SHP77 (cell line): ENCODE measurements at regions not wholly inside any gene's neighbourhood (a gene's known extent, or its start where the extent isn't known, plus 50 kb on each side); places are given as distances from the start of the nearest gene placed in this dataset.

Experiments used
- DNase-seq, 2 experiments: peaks; one replicate each; lab custom pipeline; 2025; lab: John Stamatoyannopoulos, UW

- no peak for DNase-seq
Measured at GRCh38 chr1:216997069-216997468, 273.8 kb upstream of the ESRRG start.

GRCh38 chr1:216984536-216984935, 261.3 kb upstream of the ESRRG start:
- no peak for DNase-seq

GRCh38 chr1:216983823-216984222, 260.6 kb upstream of the ESRRG start:
- DNase-seq, result no peak

- DNase-seq, result no peak
Measured at GRCh38 chr1:216961516-216961915, 238.3 kb upstream of the ESRRG start.

GRCh38 chr1:216960716-216961115, 237.5 kb upstream of the ESRRG start:
- DNase-seq, result no peak

- DNase-seq, result no peak
Measured at GRCh38 chr1:216958569-216958968, 235.3 kb upstream of the ESRRG start.

GRCh38 chr1:216953495-216953894, 230.3 kb upstream of the ESRRG start:
- no peak for DNase-seq

- no peak for DNase-seq
Measured at GRCh38 chr1:216952864-216953263, 229.6 kb upstream of the ESRRG start.

GRCh38 chr1:216945538-216946080, 222.4 kb upstream of the ESRRG start:
- DNase-seq, result no peak

- DNase-seq, result no peak
Measured at GRCh38 chr1:216944864-216945510, 221.8 kb upstream of the ESRRG start.

GRCh38 chr1:216937491-216937890, 214.3 kb upstream of the ESRRG start:
- no peak for DNase-seq

GRCh38 chr1:216936779-216937178, 213.6 kb upstream of the ESRRG start:
- no peak for DNase-seq

- no peak for DNase-seq
Measured at GRCh38 chr1:216935901-216936300, 212.7 kb upstream of the ESRRG start.

GRCh38 chr1:216932424-216932823, 209.2 kb upstream of the ESRRG start:
- no peak for DNase-seq

- DNase-seq, result no peak
Measured at GRCh38 chr1:216929870-216930582, 206.8 kb upstream of the ESRRG start.

GRCh38 chr1:216927633-216928032, 204.4 kb upstream of the ESRRG start:
- DNase-seq, result no peak

- DNase-seq, result no peak
Measured at GRCh38 chr1:216926720-216927510, 203.7 kb upstream of the ESRRG start.

- DNase-seq, result no peak
Measured at GRCh38 chr1:216925962-216926625, 202.9 kb upstream of the ESRRG start.

GRCh38 chr1:216924732-216925131, 201.5 kb upstream of the ESRRG start:
- no peak for DNase-seq

GRCh38 chr1:216923601-216924000, 200.4 kb upstream of the ESRRG start:
- no peak for DNase-seq

- no peak for DNase-seq
Measured at GRCh38 chr1:216922406-216922805, 199.2 kb upstream of the ESRRG start.

- DNase-seq, result no peak
Measured at GRCh38 chr1:216921866-216922265, 198.6 kb upstream of the ESRRG start.
